ENCODE measurements at regions not wholly inside any gene's neighbourhood (a gene's known extent, or its start where the extent isn't known, plus 50 kb on each side); places are given as distances from the start of the nearest gene placed in this dataset.

GRCh38 chr6:94127716-94128115 is 708.4 kb upstream of the EPHA7 start:
- DNase-seq (ENCODE audit: low spot score): no peak
- no peak overlapping the region for H3K4me2 ChIP-seq
- no peaks in the 10 kb centered on the region for H3K79me2 ChIP-seq
- TF ChIP-seq CTCF (IDR thresholded peaks at IDR 0.05; ENCODE audit: poor library complexity) (no peak), EZH2 (IDR thresholded peaks at IDR 0.05; ENCODE audit: borderline replicate concordance) (no peak), EZH2phosphoT487 (IDR thresholded peaks at IDR 0.05; ENCODE audit: low read depth, severe bottlenecking, unreplicated experiment) (no peak)
- no peak overlapping the region for H3K27ac ChIP-seq
- H3K4me1 ChIP-seq (ENCODE audit: insufficient read depth): peaks cover 3% of the 10 kb centered on the region
- H4K20me1 ChIP-seq (ENCODE audit: insufficient read depth, poor library complexity, severe bottlenecking): no peaks in the 10 kb centered on the region
- H2AFZ ChIP-seq: no peak overlapping the region
- H3K9me2 ChIP-seq (replicated peaks; ENCODE audit: insufficient read depth): no peaks in the 10 kb centered on the region
- no peaks in the 10 kb centered on the region for H3K36me3 ChIP-seq (replicated peaks; ENCODE audit: insufficient read depth, low read depth)
- no peak overlapping the region for H3K4me3 ChIP-seq
- no peaks in the 10 kb centered on the region for H3K27me3 ChIP-seq
- 88% methylated on average over 1 of the region's 1 CpG for WGBS (ENCODE audit: low lambda C conversion rate, missing lambda C conversion rate)
- H3K9me3 ChIP-seq (ENCODE audit: low read depth): no peaks in the 10 kb centered on the region

GRCh38 chr6:94124333-94124732 is 705.0 kb upstream of the EPHA7 start:
- no peaks in the 10 kb centered on the region for H3K9me2 ChIP-seq (replicated peaks; ENCODE audit: insufficient read depth)
- no peaks in the 10 kb centered on the region for H3K4me1 ChIP-seq (ENCODE audit: insufficient read depth)
- H3K27me3 ChIP-seq: no peaks in the 10 kb centered on the region
- no peaks in the 10 kb centered on the region for H4K20me1 ChIP-seq (ENCODE audit: insufficient read depth, poor library complexity, severe bottlenecking)
- no peak overlapping the region for H2AFZ ChIP-seq
- H3K79me2 ChIP-seq: no peaks in the 10 kb centered on the region
- H3K27ac ChIP-seq: no peak overlapping the region
- no peak overlapping the region for H3K4me3 ChIP-seq
- H3K9me3 ChIP-seq (ENCODE audit: low read depth): no peaks in the 10 kb centered on the region
- H3K36me3 ChIP-seq (replicated peaks; ENCODE audit: insufficient read depth, low read depth): no peaks in the 10 kb centered on the region
- TF ChIP-seq EZH2phosphoT487 (IDR thresholded peaks at IDR 0.05; ENCODE audit: low read depth, severe bottlenecking, unreplicated experiment): no peak
- TF ChIP-seq EZH2 (IDR thresholded peaks at IDR 0.05; ENCODE audit: borderline replicate concordance): no peak
- no peak for TF ChIP-seq CTCF (IDR thresholded peaks at IDR 0.05; ENCODE audit: poor library complexity)
- WGBS (ENCODE audit: low lambda C conversion rate, missing lambda C conversion rate): 96% methylated on average over 1 of the region's 1 CpG
- no peak overlapping the region for H3K4me2 ChIP-seq
- no peak for DNase-seq (ENCODE audit: low spot score)

DNA sequence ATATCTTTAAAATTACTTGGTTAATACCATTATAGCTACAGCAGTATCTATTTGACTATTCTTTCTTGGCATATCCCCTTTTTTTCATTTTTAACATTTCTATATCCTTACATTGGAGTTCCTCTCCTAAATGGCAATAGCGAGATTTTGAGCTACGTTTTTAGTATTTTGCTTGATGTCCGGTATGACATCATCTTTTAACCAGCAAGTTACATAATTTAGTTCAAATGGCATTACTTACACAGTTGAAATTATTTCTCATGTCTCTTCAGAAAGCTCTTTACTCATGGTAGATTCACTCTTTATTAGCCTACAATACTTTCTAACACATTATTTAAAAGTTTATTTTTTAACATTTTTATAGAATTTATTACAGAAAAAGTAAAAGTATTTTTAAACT is 701.7 kb upstream of the EPHA7 start:
- no peaks in the 10 kb centered on the region for H3K9me3 ChIP-seq (ENCODE audit: low read depth)
- H2AFZ ChIP-seq: no peak overlapping the region
- no peak for TF ChIP-seq EZH2 (IDR thresholded peaks at IDR 0.05; ENCODE audit: borderline replicate concordance)
- no peak for TF ChIP-seq EZH2phosphoT487 (IDR thresholded peaks at IDR 0.05; ENCODE audit: low read depth, severe bottlenecking, unreplicated experiment)
- TF ChIP-seq CTCF (IDR thresholded peaks at IDR 0.05; ENCODE audit: poor library complexity): no peak
- H3K9me2 ChIP-seq (replicated peaks; ENCODE audit: insufficient read depth): no peaks in the 10 kb centered on the region
- 88% methylated on average over 3 of the region's 3 CpGs for WGBS (ENCODE audit: low lambda C conversion rate, missing lambda C conversion rate)
- H3K4me3 ChIP-seq: no peak overlapping the region
- no peaks in the 10 kb centered on the region for H3K36me3 ChIP-seq (replicated peaks; ENCODE audit: insufficient read depth, low read depth)
- no peak for DNase-seq (ENCODE audit: low spot score)
- no peak overlapping the region for H3K27ac ChIP-seq
- no peaks in the 10 kb centered on the region for H3K4me1 ChIP-seq (ENCODE audit: insufficient read depth)
- no peaks in the 10 kb centered on the region for H4K20me1 ChIP-seq (ENCODE audit: insufficient read depth, poor library complexity, severe bottlenecking)
- H3K4me2 ChIP-seq: no peak overlapping the region
- no peaks in the 10 kb centered on the region for H3K27me3 ChIP-seq
- no peaks in the 10 kb centered on the region for H3K79me2 ChIP-seq

DNA sequence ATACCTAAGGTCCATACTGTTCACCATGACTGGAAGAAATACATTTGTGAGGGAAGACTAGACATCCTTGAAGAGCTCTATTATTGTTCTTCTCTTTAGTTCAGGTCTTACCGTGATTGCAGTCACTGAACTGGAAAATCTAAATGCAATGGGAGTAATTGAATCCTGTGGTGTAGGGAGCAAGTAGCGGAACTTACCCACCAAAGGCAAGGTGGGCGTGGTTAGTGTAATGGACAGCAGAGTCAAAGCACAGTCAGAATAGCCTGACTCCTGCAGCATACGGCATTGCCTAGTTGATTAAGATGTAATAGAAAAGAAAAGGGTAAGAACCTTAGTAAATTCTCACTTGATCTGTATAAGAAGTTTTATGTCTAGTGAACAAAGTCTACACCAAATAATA is 679.7 kb upstream of the EPHA7 start:
- Histone ChIP-seq H3K9me2 (replicated peaks; ENCODE audit: insufficient read depth) (no peaks in the 10 kb centered on the region), H3K9me3 (ENCODE audit: low read depth) (no peaks in the 10 kb centered on the region), H4K20me1 (ENCODE audit: insufficient read depth, poor library complexity, severe bottlenecking) (no peaks in the 10 kb centered on the region), H3K79me2 (no peaks in the 10 kb centered on the region), H3K4me2 (no peak overlapping the region), H3K4me1 (ENCODE audit: insufficient read depth) (no peaks in the 10 kb centered on the region), H3K36me3 (replicated peaks; ENCODE audit: insufficient read depth, low read depth) (no peaks in the 10 kb centered on the region), H2AFZ (no peak overlapping the region), H3K27me3 (no peaks in the 10 kb centered on the region), H3K4me3 (no peak overlapping the region), H3K27ac (no peak overlapping the region)
- WGBS (ENCODE audit: low lambda C conversion rate, missing lambda C conversion rate): 92% methylated on average over 4 of the region's 4 CpGs
- TF ChIP-seq EZH2 (IDR thresholded peaks at IDR 0.05; ENCODE audit: borderline replicate concordance) (no peak), CTCF (IDR thresholded peaks at IDR 0.05; ENCODE audit: poor library complexity) (no peak), EZH2phosphoT487 (IDR thresholded peaks at IDR 0.05; ENCODE audit: low read depth, severe bottlenecking, unreplicated experiment) (no peak)
- DNase-seq (ENCODE audit: low spot score): no peak
